ENCODE measurements at regions not wholly inside any gene's neighbourhood (a gene's known extent, or its start where the extent isn't known, plus 50 kb on each side); places are given as distances from the start of the nearest gene placed in this dataset.
"Not testable (repeated sequence)": the region's sequence is repeated elsewhere in the genome, so short reads cannot be mapped to it uniquely, and the experiment has no call there.

DNA sequence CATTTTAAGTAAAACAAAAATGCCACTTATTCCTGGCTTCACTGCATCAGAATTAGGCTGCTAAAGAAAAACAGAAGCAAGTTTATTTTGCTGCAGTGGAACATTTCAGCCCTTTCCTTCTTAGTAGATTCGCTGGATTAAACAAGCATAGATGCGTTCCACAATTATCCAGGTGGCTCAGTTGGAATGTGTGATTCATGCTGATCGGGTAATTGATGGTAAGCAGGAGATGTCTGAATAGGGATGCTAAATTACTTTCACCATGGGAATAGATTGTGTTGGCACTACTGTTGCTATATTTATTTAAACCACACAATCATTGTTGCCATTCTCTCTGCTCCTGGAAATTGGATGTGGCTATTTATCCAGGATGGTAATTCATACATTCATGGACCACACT is 440.1 kb upstream of the DDI1 start:
- H3K4me1 Mint-ChIP-seq (ENCODE audit: low read depth) = no peaks in the 10 kb centered on the region
- ATAC-seq (no peak), DNase-seq (no peak)
- peaks cover 3% of the 10 kb centered on the region for H3K27me3 Mint-ChIP-seq (ENCODE audit: low read depth)
- H3K36me3 Mint-ChIP-seq (ENCODE audit: insufficient read depth) = no peaks in the 10 kb centered on the region
- H3K9me3 Mint-ChIP-seq = no peaks in the 10 kb centered on the region
- H3K4me3 Mint-ChIP-seq = no peak overlapping the region

DNA sequence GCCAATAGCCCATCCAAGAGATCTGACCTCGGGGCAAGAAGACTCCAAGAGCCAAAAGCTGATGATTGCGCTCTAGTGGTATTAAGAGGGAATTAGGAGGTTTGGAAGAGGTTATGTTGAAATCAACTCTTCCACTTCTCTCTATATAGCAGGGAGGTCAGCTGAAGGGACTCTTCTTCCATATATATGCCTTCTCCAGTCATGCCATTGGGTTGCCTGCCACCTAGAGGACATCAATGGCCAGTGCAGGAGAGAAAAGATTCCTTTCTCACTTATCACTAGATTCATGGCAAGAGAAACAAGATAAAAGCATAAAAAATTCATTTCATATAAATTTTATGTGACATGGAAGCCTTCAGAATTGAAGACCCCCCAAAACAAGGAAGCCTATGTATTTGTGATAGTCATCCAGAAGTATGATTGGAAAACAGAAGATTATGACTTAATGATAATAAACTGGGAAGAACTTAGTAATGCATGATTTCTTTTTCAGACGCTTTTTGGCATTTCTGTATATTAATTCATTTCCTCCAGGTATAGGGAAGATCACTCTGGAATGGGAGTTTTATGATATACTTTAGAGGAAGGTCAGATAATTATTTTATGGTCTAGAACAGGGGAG is 435.1 kb upstream of the DDI1 start:
- Mint-ChIP-seq H3K36me3 (ENCODE audit: insufficient read depth) (no peaks in the 10 kb centered on the region), H3K4me3 (no peak overlapping the region)

DNA sequence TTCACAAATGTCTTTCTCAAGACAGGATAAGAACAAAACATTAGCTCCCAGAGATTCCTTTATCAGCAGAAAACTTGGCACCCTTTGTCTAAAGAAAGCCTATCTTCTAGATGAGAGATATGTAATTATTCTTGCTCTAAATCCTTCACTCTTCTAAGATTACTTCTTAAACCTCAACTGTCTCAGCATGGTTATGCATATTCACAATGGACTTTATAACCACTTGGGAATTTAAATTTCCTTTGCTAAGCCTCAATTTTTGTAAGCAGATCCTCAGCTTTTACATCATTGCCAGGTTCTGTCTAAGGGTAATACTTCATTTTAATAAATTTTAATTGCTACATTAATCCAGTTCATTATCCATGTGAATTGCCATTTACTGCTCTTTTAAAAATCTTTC is 433.6 kb upstream of the DDI1 start:
- no peak overlapping the region for H3K4me3 Mint-ChIP-seq
- no peaks in the 10 kb centered on the region for H3K4me1 Mint-ChIP-seq (ENCODE audit: low read depth)
- ATAC-seq = no peak
- H3K36me3 Mint-ChIP-seq (ENCODE audit: insufficient read depth) = no peaks in the 10 kb centered on the region
- DNase-seq = no peak
- no peaks in the 10 kb centered on the region for H3K9me3 Mint-ChIP-seq
- H3K27me3 Mint-ChIP-seq (ENCODE audit: low read depth) = peaks cover 3% of the 10 kb centered on the region

More for the DNA sequence above, 435.1 kb upstream of the DDI1 start:
- Mint-ChIP-seq H3K9me3 (no peaks in the 10 kb centered on the region), H3K27me3 (ENCODE audit: low read depth) (peaks cover 3% of the 10 kb centered on the region), H3K4me1 (ENCODE audit: low read depth) (no peaks in the 10 kb centered on the region)
- DNase-seq = no peak
- no peak for ATAC-seq

DNA sequence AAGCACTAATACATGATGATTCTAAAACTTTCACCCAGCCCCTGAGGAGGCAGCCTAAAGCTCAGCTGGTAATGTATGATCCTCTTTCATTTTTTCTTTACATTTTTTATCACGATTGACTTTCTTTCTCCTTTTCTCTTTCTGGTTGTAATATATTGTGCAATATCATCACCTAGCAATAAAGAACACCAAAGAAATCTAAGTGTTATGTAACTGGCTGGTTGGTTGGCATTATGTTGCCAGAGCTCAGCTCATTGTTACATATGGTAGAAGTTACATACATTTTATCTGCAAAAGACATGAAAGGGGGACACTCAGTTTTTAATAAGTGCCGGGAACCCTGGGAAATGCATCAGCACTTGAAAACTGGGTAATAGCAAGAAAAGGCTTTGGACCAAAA is 432.1 kb upstream of the DDI1 start:
- DNase-seq (no peak), ATAC-seq (no peak)
- H3K36me3 Mint-ChIP-seq (ENCODE audit: insufficient read depth) = no peaks in the 10 kb centered on the region
- H3K9me3 Mint-ChIP-seq = no peaks in the 10 kb centered on the region
- no peak overlapping the region for H3K4me3 Mint-ChIP-seq
- no peaks in the 10 kb centered on the region for H3K27me3 Mint-ChIP-seq (ENCODE audit: low read depth)
- H3K4me1 Mint-ChIP-seq (ENCODE audit: low read depth) = no peaks in the 10 kb centered on the region

DNA sequence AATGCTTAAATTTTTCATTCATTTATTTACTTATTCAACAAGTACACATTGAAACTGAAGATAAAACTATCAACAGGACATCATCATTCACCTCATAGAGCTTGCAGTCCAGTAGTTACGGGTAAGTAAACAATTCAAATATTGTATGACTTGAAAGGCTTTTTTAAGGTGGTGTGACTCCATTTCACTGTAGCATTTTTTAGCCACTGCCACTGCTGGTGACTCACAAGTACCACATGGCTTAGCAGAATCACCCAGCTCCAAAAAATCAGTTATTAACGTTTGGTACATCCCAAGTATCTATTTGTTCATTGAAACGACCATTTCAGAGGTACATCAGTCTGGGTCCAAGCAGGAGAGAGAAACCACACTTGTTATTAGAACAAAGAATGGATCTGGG is 427.9 kb upstream of the DDI1 start:
- DNase-seq = no peak
- no peaks in the 10 kb centered on the region for H3K4me1 Mint-ChIP-seq (ENCODE audit: low read depth)
- H3K9me3 Mint-ChIP-seq = peaks cover 3% of the 10 kb centered on the region
- no peak for ATAC-seq
- H3K27me3 Mint-ChIP-seq (ENCODE audit: low read depth) = peaks cover 2% of the 10 kb centered on the region
- H3K36me3 Mint-ChIP-seq (ENCODE audit: insufficient read depth) = no peaks in the 10 kb centered on the region
- H3K4me3 Mint-ChIP-seq = no peak overlapping the region

DNA sequence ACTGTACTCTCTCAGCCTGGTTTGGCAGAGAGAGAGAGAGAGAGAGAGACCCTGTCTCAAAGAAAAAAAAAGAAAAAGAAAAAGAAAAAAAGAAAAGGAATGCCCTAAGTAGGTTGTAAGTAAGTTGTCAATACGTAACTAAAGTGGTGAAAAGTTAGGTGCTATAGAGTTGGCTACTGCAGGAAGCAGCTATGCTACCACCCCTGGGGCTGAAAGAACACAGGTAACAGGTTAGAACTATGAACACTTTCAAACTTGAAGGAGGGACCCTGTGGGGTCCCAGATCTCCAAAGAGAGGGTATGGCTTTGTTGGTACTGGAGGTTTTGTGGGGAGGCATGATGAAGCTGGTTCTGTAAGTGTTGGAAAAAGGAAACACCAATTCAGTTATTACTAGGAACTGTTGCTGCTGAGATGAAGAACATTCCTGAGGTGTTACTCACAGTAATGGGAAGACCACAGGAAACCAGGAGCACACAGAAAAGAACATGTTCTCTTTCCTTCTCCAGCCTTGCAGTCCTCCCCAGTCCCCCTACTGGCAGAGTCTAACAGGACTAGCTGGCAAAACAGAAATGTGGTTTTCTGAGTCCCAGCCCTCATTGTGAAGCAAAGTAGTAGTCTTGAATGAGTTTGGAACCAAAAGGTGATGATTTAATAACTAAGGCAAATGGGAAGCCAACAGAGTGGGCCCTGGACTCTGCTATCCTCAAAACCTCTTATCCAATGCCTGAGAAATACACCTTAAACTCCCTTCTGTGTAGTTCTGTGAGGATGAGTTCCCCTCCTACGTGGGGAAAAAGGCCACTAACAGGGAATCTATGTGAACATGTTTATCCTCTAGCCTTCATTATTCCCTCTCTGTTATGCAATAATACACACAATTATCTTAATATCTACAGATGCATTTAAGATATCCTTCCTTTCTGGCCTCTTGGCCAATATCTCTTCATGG is 427.0 kb upstream of the DDI1 start:
- H3K27me3 Mint-ChIP-seq (ENCODE audit: low read depth) = peaks cover 4% of the 10 kb centered on the region
- ATAC-seq = no peak
- no peak for DNase-seq

DNA sequence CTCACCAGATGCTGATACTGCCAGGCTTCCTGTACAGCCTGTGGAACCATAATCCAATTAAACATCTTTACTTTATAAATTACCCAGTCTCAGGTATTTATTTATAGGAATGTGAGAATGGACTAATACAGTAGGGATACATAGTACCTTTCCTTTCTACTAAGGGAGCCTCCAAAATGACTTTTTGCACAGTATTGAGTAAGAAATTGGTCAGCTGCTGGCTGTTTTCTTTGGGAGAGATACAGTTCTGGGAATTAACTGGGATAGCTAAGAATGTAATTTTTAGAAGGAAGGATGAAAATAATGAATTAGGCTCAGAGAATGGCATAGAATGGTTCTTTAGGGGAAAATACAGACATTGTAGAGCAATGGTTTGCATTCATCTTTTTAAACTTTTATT is 426.0 kb upstream of the DDI1 start:
- Mint-ChIP-seq H3K4me1 (ENCODE audit: low read depth) (no peaks in the 10 kb centered on the region), H3K27me3 (ENCODE audit: low read depth) (peaks cover 6% of the 10 kb centered on the region), H3K9me3 (peaks cover 3% of the 10 kb centered on the region), H3K4me3 (no peak overlapping the region), H3K36me3 (ENCODE audit: insufficient read depth) (no peaks in the 10 kb centered on the region)
- DNase-seq (no peak), ATAC-seq (no peak)

More for the DNA sequence above, 427.0 kb upstream of the DDI1 start:
- H3K36me3 Mint-ChIP-seq (ENCODE audit: insufficient read depth) = no peaks in the 10 kb centered on the region
- peaks cover 3% of the 10 kb centered on the region for H3K9me3 Mint-ChIP-seq
- H3K4me3 Mint-ChIP-seq = no peak overlapping the region
- H3K4me1 Mint-ChIP-seq (ENCODE audit: low read depth) = no peaks in the 10 kb centered on the region

DNA sequence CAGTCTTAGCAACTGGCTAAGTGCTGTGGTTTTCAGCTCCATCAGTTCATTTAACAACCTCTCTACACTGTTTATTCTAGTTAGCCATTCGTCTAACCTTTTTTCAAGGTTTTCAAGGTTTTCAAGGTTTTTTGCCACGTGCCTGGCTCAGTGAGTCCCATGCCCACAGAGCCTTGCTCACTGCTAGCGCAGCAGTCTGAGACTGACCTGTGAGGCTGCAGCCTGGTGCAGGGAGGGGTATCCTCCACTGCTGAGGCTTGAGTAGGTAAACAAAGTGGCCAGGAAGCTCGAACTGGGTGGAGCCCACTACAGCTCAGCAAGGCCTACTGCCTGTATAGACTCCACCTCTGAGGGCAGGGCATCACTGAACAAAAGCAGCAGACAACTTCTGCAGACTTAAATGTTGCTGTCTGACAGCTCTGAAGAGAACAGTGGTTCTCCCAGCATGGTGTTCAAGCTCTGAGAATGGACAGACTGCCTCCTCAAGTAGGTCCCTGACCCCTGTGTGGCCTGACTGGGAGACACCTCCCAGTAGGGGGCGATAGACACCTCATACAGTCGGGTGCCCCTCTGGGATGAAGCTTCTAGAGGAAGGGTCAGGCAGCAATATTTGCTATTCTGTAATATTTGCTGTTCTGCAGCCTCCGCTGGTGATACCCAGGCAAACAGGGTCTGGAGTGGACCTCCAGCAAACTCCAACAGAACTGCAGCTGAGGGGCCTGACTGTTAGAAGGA is 424.7 kb upstream of the DDI1 start:
- DNase-seq, ATAC-seq: not testable (repeated sequence)

DNA sequence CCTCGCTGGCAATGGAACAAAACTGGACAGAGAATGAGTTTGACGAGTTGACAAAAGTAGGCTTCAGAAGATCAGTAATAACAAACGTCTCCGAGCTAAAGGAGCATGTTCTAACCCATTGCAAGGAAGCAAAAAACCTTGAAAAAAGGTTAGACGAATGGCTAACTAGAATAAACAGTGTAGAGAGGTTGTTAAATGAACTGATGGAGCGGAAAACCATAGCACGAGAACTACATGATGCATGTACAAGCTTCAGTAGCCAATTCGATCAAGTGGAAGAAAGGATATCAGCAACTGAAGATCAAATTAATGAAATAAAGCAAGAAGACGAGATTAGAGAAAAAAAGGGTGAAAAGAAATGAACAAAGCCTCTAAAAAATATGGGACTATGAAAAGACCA is 424.0 kb upstream of the DDI1 start:
- DNase-seq = not testable (repeated sequence)

More for the DNA sequence above, 424.7 kb upstream of the DDI1 start:
- H3K4me3 Mint-ChIP-seq; H3K36me3 Mint-ChIP-seq (ENCODE audit: insufficient read depth); H3K4me1 Mint-ChIP-seq (ENCODE audit: low read depth); H3K9me3 Mint-ChIP-seq; H3K27me3 Mint-ChIP-seq (ENCODE audit: low read depth): not testable (repeated sequence)

DNA sequence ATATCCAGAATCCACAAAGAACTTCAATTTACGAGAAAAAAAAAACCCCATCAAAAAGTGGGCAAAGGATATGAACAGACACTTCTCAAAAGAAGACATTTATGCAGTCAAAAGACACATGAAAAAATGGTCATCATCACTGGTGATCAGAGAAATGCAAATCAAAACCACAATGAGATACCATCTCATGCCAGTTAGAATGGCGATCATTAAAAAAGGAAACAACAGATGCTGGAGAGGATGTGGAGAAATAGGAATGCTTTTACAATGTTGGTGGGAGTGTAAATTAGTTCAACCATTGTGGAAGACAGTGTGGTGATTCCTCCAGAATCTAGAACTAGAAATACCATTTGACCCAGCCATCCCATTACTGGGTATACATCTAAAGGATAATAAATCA is 419.9 kb upstream of the DDI1 start:
- not testable (repeated sequence) for ATAC-seq; DNase-seq; H3K9me3 Mint-ChIP-seq; H3K4me3 Mint-ChIP-seq; H3K4me1 Mint-ChIP-seq (ENCODE audit: low read depth); H3K36me3 Mint-ChIP-seq (ENCODE audit: insufficient read depth); H3K27me3 Mint-ChIP-seq (ENCODE audit: low read depth)

More for the DNA sequence above, 424.0 kb upstream of the DDI1 start:
- not testable (repeated sequence) for H3K36me3 Mint-ChIP-seq (ENCODE audit: insufficient read depth); ATAC-seq; H3K27me3 Mint-ChIP-seq (ENCODE audit: low read depth); H3K9me3 Mint-ChIP-seq; H3K4me3 Mint-ChIP-seq; H3K4me1 Mint-ChIP-seq (ENCODE audit: low read depth)

DNA sequence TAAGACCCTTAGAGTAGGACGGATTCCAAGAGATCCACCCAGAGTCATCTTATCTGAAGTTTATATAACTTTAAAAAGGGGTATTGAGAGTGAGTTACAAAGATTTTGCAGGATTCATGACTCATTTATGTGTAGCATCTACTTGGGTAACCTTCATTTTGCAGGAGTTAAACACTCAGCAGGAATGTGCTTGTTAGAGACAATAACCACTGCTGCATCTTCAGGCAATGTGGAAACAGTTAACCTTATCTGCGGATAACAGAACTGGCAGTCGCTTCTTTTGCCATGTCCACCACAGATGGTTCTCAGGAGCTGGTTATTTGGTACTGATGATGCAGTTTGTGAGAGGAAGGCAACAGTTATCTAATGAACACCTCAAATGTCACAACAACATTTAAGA is 417.9 kb upstream of the DDI1 start:
- peaks cover 13% of the 10 kb centered on the region for H3K27me3 Mint-ChIP-seq (ENCODE audit: low read depth)
- DNase-seq = no peak
- H3K9me3 Mint-ChIP-seq = peaks cover under 1% of the 10 kb centered on the region
- no peaks in the 10 kb centered on the region for H3K4me1 Mint-ChIP-seq (ENCODE audit: low read depth)
- ATAC-seq = no peak
- H3K4me3 Mint-ChIP-seq = no peak overlapping the region
- H3K36me3 Mint-ChIP-seq (ENCODE audit: insufficient read depth) = no peaks in the 10 kb centered on the region

DNA sequence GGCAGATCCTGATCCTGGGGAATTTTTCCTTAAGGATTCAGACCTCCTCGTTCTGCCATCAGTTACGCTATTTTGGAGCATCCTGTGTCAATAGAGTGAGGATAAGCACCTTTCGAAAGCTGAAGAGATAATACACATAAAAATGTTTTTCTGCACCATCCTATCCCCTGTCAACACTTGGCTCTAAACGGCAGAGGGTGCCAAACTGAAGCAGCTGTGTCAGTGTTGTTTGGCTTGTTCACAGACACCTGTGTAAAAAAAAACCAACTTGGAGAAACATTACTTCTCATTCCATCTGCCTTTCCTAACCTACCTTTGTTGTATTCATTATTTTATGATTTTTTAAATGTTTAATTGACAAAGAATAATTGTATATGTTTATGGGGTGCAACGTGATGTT is 417.0 kb upstream of the DDI1 start:
- H3K27me3 Mint-ChIP-seq (ENCODE audit: low read depth) = peaks cover 10% of the 10 kb centered on the region
- no peaks in the 10 kb centered on the region for H3K4me1 Mint-ChIP-seq (ENCODE audit: low read depth)
- no peak overlapping the region for H3K4me3 Mint-ChIP-seq
- ATAC-seq (no peak), DNase-seq (no peak)
- H3K9me3 Mint-ChIP-seq = no peaks in the 10 kb centered on the region
- no peaks in the 10 kb centered on the region for H3K36me3 Mint-ChIP-seq (ENCODE audit: insufficient read depth)

DNA sequence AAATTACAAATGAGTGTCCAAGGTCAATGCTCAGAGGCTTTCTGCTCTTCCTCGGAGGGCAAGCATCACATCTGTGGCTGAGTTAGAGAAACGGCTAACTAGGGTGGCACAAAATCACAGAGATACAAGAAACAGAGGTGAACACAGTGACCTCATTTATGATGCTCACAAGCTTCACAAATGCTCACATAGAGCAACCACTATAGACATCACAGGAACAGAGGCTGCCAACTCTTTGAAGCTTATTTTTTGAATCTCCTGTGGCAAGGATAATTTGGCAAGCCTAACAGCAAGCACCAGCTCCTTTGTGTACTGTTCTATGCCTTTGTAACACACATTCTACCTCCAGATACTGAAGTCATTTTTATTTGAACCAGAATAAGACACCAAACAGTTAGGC is 416.5 kb upstream of the DDI1 start:
- Mint-ChIP-seq H3K36me3 (ENCODE audit: insufficient read depth) (no peaks in the 10 kb centered on the region), H3K9me3 (no peaks in the 10 kb centered on the region)

DNA sequence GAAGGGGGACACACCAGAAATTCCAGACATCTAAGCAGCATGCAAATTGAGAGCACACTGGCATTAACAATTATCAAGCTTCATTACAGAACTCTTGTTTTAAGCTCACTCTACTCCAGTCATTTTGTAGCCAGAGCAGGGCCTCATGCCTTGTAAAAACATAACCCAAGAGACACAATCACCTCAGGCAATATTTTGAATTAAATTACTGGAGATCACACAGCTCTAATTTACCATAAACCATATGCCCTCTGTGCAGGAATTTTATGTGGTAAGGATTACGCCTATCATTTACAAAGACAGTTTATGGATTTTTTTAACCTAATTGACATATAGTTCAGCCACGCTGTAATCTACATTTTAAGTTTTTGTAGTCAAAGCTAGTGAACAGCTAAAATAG is 414.1 kb upstream of the DDI1 start:
- ATAC-seq = no peak
- H3K4me1 Mint-ChIP-seq (ENCODE audit: low read depth) = no peaks in the 10 kb centered on the region
- no peak for DNase-seq

More for the DNA sequence above, 416.5 kb upstream of the DDI1 start:
- Mint-ChIP-seq H3K27me3 (ENCODE audit: low read depth) (peaks cover 10% of the 10 kb centered on the region), H3K4me1 (ENCODE audit: low read depth) (no peaks in the 10 kb centered on the region), H3K4me3 (no peak overlapping the region)
- no peak for ATAC-seq
- no peak for DNase-seq

More for the DNA sequence above, 414.1 kb upstream of the DDI1 start:
- Mint-ChIP-seq H3K9me3 (no peaks in the 10 kb centered on the region), H3K27me3 (ENCODE audit: low read depth) (peaks cover 8% of the 10 kb centered on the region), H3K4me3 (no peak overlapping the region), H3K36me3 (ENCODE audit: insufficient read depth) (no peaks in the 10 kb centered on the region)

All from activated T-cell treated with anti-CD3 and anti-CD28 coated beads, Interleukin-2, amount 50 U/mL, for 4 hours (primary cell).